Type B pancreatic cell (in vitro differentiated cells): ENCODE measurements at regions not wholly inside any gene's neighbourhood (a gene's known extent, or its start where the extent isn't known, plus 50 kb on each side); places are given as distances from the start of the nearest gene placed in this dataset.

Experiments
- DNase-seq: peaks from one replicate; pipeline ENCODE4 v3.0.0; 2021; ENCODE audit warnings: mixed read lengths; ENCODE audit not compliant: unreplicated experiment; ENCODE audit errors: extremely low spot score
- H3K27ac Mint-ChIP-seq: 2 replicates; pipeline ENCODE4 v1.8.0; 2021; ENCODE audit warnings: mild to moderate bottlenecking, mixed read lengths
- H3K27me3 Mint-ChIP-seq: 2 replicates; pipeline ENCODE4 v1.8.0; 2021; ENCODE audit warnings: mixed read lengths
- H3K36me3 Mint-ChIP-seq: 2 replicates; pipeline ENCODE4 v1.8.0; 2021; ENCODE audit warnings: mixed read lengths
- H3K4me1 Mint-ChIP-seq: one replicate; pipeline ENCODE4 v1.8.0; 2021; ENCODE audit warnings: mixed read lengths; ENCODE audit not compliant: unreplicated experiment
- H3K4me3 Mint-ChIP-seq: 2 replicates; pipeline ENCODE4 v1.8.0; 2021; ENCODE audit warnings: mild to moderate bottlenecking, mixed read lengths
- H3K9me3 Mint-ChIP-seq: 2 replicates; pipeline ENCODE4 v1.8.0; 2021; ENCODE audit warnings: mixed read lengths
- CTCF ChIP-seq: fragments of 200-600 bp; sonication (generic); conservative IDR thresholded peaks from 2 replicates; pipeline ENCODE4 v1.5.0; 2021; ENCODE audit warnings: antibody characterized with exemption, mild to moderate bottlenecking

GRCh38 chr20:54308804-54309203, 100.9 kb downstream of the PFDN4 start:
- TF ChIP-seq CTCF = no peak
- Mint-ChIP-seq H3K4me1 (no peaks in the 10 kb centered on the region), H3K27me3 (peaks cover 9% of the 10 kb centered on the region), H3K9me3 (no peaks in the 10 kb centered on the region), H3K36me3 (no peaks in the 10 kb centered on the region), H3K4me3 (no peak overlapping the region), H3K27ac (no peak overlapping the region)
- DNase-seq = no peak

GRCh38 chr20:54318892-54319291, 111.0 kb downstream of the PFDN4 start:
- Mint-ChIP-seq H3K9me3 (no peaks in the 10 kb centered on the region), H3K27me3 (peaks cover 3% of the 10 kb centered on the region), H3K36me3 (no peaks in the 10 kb centered on the region), H3K4me1 (no peaks in the 10 kb centered on the region), H3K4me3 (no peak overlapping the region), H3K27ac (no peak overlapping the region)
- no peak for DNase-seq
- no peak for TF ChIP-seq CTCF

- H3K36me3 Mint-ChIP-seq = no peaks in the 10 kb centered on the region
- no peak for DNase-seq
These were observed 112.3 kb downstream of the PFDN4 start for GRCh38 chr20:54320148-54320607.

GRCh38 chr20:54321352-54322087, 113.6 kb downstream of the PFDN4 start:
- no peaks in the 10 kb centered on the region for H3K36me3 Mint-ChIP-seq
- no peak for TF ChIP-seq CTCF

More at GRCh38 chr20:54320148-54320607, 112.3 kb downstream of the PFDN4 start:
- Mint-ChIP-seq H3K27me3 (peaks cover 3% of the 10 kb centered on the region), H3K4me3 (no peak overlapping the region), H3K4me1 (no peaks in the 10 kb centered on the region), H3K27ac (no peak overlapping the region), H3K9me3 (no peaks in the 10 kb centered on the region)
- TF ChIP-seq CTCF = no peak

GRCh38 chr20:54323227-54323734, 115.4 kb downstream of the PFDN4 start:
- no peaks in the 10 kb centered on the region for H3K36me3 Mint-ChIP-seq
- no peaks in the 10 kb centered on the region for H3K4me1 Mint-ChIP-seq
- no peak for DNase-seq
- peaks cover 3% of the 10 kb centered on the region for H3K27me3 Mint-ChIP-seq
- H3K4me3 Mint-ChIP-seq = no peak overlapping the region
- no peak for TF ChIP-seq CTCF
- no peak overlapping the region for H3K27ac Mint-ChIP-seq
- H3K9me3 Mint-ChIP-seq = no peaks in the 10 kb centered on the region

More at GRCh38 chr20:54321352-54322087, 113.6 kb downstream of the PFDN4 start:
- H3K27ac Mint-ChIP-seq = no peak overlapping the region
- no peak overlapping the region for H3K4me3 Mint-ChIP-seq
- H3K27me3 Mint-ChIP-seq = peaks cover 3% of the 10 kb centered on the region
- no peaks in the 10 kb centered on the region for H3K4me1 Mint-ChIP-seq
- DNase-seq = no peak
- no peaks in the 10 kb centered on the region for H3K9me3 Mint-ChIP-seq
